Motor neuron (in vitro differentiated cells): ENCODE measurements at regions not wholly inside any gene's neighbourhood (a gene's known extent, or its start where the extent isn't known, plus 50 kb on each side); places are given as distances from the start of the nearest gene placed in this dataset.

ENCODE experiments used
- ATAC-seq, 8 experiments: fragments of 200-7000 bp; cut with Tn5 transposase; replicated peaks in 6 of 8; 2 replicates each; pipeline ENCODE4 v1.8.0; 2021; ENCODE audit warnings: mild to moderate bottlenecking in 8 of 8, moderate library complexity in 8 of 8
- H3K27ac ChIP-seq, 2 donors: fragments of 250-450 bp; sonication (Bioruptor Pico); 2 replicates each; pipeline ENCODE4 v1.9.0; 2021; ENCODE audit warnings: antibody characterized with exemption in 2 of 2, mild to moderate bottlenecking in 2 of 2, moderate library complexity in 1 of 2
- H3K4me1 ChIP-seq, 2 donors: fragments of 250-450 bp; sonication (Bioruptor Pico); replicated peaks in 1 of 2; 2 replicates each; pipeline ENCODE4 v1.6.1; 2021; ENCODE audit warnings: antibody characterized with exemption in 2 of 2, mild to moderate bottlenecking in 2 of 2, moderate library complexity in 1 of 2
- H3K4me3 ChIP-seq, 5 donors: fragments of 250-450 bp; sonication (Bioruptor Pico); 2 replicates each; pipeline ENCODE4 v1.9.0; 2021; ENCODE audit warnings: antibody characterized with exemption in 5 of 5, mild to moderate bottlenecking in 5 of 5, moderate library complexity in 4 of 5
- WGBS, 10 experiments: fragments of 450-650 bp; shearing (Covaris generic); methylation state at CpG; one replicate each; pipeline ENCODE4 v1.0.0; 2022; 5-methylcytosine and 5-hydroxymethylcytosine counted together
- in situ Hi-C, 9 experiments: fragments of 400-800 bp; cut with MboI; loops; one replicate each; pipeline ENCODE4 v1.15.0; 2021; ENCODE audit warnings: low sequenced_read_pairs in 9 of 9, low pct_unique_long_range_greater_than_20kb in 2 of 9; ENCODE audit not compliant: unreplicated experiment in 9 of 9

GRCh38 chr10:10946081-10946480, 71.6 kb upstream of the CELF2 start:
- H3K4me1 ChIP-seq, result peaks cover 0 to 13% of the 10 kb centered on the region in 2 donors
- ATAC-seq, result no peak
- 20 to 100% (median 80%) methylated on average over 1 of the region's 1 CpG; no CpG with 5 or more reads in 2 of the 10 experiments for WGBS, 10 experiments
- no peak overlapping the region for H3K27ac ChIP-seq
- in situ Hi-C loops, result no loop called here
- no peak overlapping the region for H3K4me3 ChIP-seq

- H3K27ac ChIP-seq, result no peak overlapping the region
- H3K4me3 ChIP-seq, result no peak overlapping the region
- WGBS, 10 experiments, result 20 to 84% (median 73%) methylated on average over 1 to 4 of the region's 4 CpGs; no CpG with 5 or more reads in 5 of the 10 experiments
- in situ Hi-C loops, result no loop called here
- ATAC-seq, result peak in 2 of 8 experiments; percentile 8 to 25
- H3K4me1 ChIP-seq, result peaks cover 0 to 13% of the 10 kb centered on the region in 2 donors
These were observed 70.9 kb upstream of the CELF2 start for GRCh38 chr10:10946801-10947200.

DNA sequence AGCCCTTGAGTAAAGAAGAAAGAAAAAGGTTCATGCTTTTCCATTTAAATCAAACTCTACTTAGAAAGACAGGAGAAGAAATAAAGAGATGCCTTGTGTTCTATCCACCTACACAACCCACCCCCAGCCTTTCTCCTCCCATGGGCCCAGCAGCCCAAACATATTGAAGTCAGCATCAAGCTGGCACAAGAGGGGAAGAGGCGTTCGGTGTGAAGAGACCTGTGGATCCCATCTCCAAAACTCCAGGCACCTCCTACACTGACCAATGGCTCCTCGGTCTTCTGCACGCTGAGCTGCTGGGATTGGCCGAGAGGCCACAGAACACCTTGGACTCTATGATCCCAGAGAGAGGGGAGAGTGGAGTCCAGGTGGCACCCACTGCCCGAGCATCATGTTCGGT, 66.0 kb upstream of the CELF2 start:
- WGBS, 10 experiments, result 40 to 94% (median 92%) methylated on average over 2 to 3 of the region's 7 CpGs; no CpG with 5 or more reads in 4 of the 10 experiments
- Histone ChIP-seq H3K4me3 (no peak overlapping the region), H3K4me1 (peaks cover 0 to 24% of the 10 kb centered on the region in 2 donors), H3K27ac (no peak overlapping the region)
- in situ Hi-C loops, result no loop called here
- ATAC-seq, result no peak

- ATAC-seq, result peak in 5 of 8 experiments; percentile 70 to 93 (median 78)
- WGBS, 10 experiments, result 17 to 62% (median 40%) methylated on average over 1 to 3 of the region's 3 CpGs; no CpG with 5 or more reads in 2 of the 10 experiments
- Histone ChIP-seq H3K4me3 (no peak overlapping the region), H3K27ac (no peak overlapping the region), H3K4me1 (peaks cover 0 to 19% of the 10 kb centered on the region in 2 donors)
- in situ Hi-C loops, result no loop called here
These were observed 64.9 kb upstream of the CELF2 start for GRCh38 chr10:10952800-10953199.

DNA sequence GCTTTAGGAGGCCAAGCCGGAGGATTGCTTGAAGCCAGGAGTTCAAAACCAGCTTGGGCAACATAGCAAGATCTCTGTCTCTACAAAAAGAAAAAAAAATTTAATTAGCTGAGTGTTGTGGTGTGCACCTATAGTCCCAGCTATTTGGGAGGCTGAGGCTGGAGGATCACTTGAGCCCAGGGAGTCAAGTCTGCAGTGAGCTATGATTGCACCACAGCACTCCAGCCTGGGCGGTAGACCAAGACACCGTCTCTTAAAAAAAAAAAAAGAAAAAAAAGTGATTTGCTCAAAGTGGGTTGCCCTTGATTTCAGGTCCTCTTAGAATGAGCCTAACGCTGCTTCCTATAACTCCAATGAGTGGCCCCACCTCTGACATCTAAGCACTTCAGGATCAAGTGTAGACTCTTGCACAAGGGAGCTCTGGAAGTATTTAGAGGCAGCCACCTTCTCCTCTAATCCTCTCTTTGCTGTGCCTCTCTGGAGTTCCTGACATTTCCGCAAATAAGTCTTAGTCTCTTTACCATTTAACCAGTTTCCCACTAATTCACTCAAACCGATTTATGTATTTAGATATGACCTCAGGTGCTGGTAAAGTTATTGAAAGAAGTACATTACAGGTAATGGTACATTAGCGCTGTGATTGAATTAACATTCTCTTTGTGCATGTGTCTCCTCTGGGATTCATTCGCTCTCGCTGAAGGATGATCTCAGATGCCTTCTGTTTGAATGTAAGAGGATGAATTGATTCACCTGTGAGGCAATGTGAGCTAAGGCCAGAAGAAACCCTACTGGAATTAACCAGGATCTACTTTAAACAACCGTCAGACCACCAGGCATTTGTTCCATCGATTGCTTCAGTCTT, 60.8 kb upstream of the CELF2 start:
- peak in 2 of 8 experiments; percentile 25 to 51 for ATAC-seq
- Histone ChIP-seq H3K4me3 (no peak overlapping the region), H3K27ac (no peak overlapping the region), H3K4me1 (peaks cover 5 to 17% of the 10 kb centered on the region in 2 donors)
- WGBS, 10 experiments, result 61 to 96% (median 84%) methylated on average over 4 to 11 of the region's 11 CpGs
- in situ Hi-C loops, result no loop called here

DNA sequence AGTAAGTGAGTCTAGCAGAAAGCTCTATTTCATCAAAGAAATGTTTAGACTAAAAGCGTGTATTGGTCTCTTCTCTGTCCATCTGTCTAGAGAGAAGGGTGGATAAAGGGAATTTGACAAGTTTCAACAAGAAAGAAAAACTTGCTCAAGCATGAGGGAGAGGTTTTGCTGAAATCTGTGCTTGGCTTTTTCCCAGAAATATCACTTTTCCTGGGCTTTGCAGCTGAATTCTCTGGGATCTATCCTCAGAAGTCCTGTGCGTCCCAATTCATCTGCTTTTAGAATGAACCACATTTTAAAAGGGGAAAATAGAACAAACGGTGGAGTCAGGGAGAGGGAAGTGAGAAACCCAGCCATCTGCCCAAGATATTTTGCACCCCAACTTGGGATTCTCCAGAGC, 59.6 kb upstream of the CELF2 start:
- H3K4me1 ChIP-seq, result peaks cover 5 to 9% of the 10 kb centered on the region in 2 donors
- H3K27ac ChIP-seq, result no peak overlapping the region
- no peak overlapping the region for H3K4me3 ChIP-seq
- no peak for ATAC-seq
- WGBS, 10 experiments, result 14 to 100% (median 80%) methylated on average over 1 to 3 of the region's 3 CpGs; no CpG with 5 or more reads in 1 of the 10 experiments
- in situ Hi-C loops, result no loop called here

DNA sequence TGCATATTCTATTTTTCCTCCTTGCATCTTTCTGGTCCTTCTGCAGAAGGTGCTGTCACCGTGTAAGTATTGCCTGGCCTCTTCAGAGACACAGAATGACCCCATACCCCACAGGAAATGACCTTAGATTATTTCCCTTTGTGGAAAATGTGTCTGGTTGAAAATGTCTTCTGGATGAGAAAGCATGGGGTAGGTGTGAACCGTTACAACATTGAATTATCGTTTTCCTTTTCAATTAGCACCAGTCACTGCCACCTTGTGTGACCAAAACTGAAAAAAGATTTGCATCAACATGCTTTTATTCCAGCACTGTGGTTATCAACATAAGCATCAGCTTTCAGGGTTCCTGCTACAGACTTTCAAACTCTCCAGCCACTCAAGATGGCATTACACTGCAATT, 58.0 kb upstream of the CELF2 start:
- H3K27ac ChIP-seq, result no peak overlapping the region
- in situ Hi-C loops, result no loop called here
- H3K4me1 ChIP-seq, result peaks cover 5% of the 10 kb centered on the region in 2 donors
- no peak overlapping the region for H3K4me3 ChIP-seq
- ATAC-seq, result no peak
- WGBS, 10 experiments, result 10 to 100% (median 82%) methylated on average over 1 to 3 of the region's 3 CpGs; no CpG with 5 or more reads in 2 of the 10 experiments

- H3K27ac ChIP-seq, result no peak overlapping the region
- H3K4me1 ChIP-seq, result peaks cover 5% of the 10 kb centered on the region in 2 donors
- ATAC-seq, result no peak
- WGBS, 10 experiments, result 72 to 100% (median 88%) methylated on average over 2 to 6 of the region's 6 CpGs; no CpG with 5 or more reads in 1 of the 10 experiments
- no peak overlapping the region for H3K4me3 ChIP-seq
- in situ Hi-C loops, result no loop called here
These were observed 57.1 kb upstream of the CELF2 start for GRCh38 chr10:10960534-10960933.

- 43 to 100% (median 100%) methylated on average over 1 of the region's 1 CpG; no CpG with 5 or more reads in 3 of the 10 experiments for WGBS, 10 experiments
- no peak for ATAC-seq
- Histone ChIP-seq H3K4me3 (no peak overlapping the region), H3K27ac (no peak overlapping the region), H3K4me1 (peaks cover 5% of the 10 kb centered on the region in 2 donors)
- in situ Hi-C loops, result no loop called here
These were observed 56.6 kb upstream of the CELF2 start for GRCh38 chr10:10961072-10961471.

DNA sequence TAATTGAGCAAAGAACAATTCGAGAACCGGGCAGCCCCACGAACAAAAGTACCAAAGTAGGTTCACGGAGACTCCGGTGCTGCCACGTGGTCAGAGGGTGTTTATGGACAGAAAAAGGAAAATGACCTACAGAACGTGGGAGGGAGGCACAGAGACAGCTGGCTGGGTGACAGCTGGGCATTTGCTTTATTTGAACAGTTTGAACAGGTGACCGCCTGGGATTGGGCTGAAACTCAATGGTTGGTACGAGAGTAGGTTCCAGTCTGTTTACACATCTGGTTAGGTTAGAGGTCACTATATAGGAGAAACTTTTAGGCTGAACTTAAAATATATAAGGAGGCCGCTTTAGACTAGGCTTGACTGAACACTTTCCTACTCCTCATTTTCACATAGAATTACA, 50.6 kb upstream of the CELF2 start:
- Histone ChIP-seq H3K4me3 (no peak overlapping the region), H3K27ac (no peak overlapping the region), H3K4me1 (no peaks in the 10 kb centered on the region)
- in situ Hi-C loops, result no loop called here
- 32 to 100% (median 72%) methylated on average over 1 to 10 of the region's 10 CpGs for WGBS, 10 experiments
- no peak for ATAC-seq

DNA sequence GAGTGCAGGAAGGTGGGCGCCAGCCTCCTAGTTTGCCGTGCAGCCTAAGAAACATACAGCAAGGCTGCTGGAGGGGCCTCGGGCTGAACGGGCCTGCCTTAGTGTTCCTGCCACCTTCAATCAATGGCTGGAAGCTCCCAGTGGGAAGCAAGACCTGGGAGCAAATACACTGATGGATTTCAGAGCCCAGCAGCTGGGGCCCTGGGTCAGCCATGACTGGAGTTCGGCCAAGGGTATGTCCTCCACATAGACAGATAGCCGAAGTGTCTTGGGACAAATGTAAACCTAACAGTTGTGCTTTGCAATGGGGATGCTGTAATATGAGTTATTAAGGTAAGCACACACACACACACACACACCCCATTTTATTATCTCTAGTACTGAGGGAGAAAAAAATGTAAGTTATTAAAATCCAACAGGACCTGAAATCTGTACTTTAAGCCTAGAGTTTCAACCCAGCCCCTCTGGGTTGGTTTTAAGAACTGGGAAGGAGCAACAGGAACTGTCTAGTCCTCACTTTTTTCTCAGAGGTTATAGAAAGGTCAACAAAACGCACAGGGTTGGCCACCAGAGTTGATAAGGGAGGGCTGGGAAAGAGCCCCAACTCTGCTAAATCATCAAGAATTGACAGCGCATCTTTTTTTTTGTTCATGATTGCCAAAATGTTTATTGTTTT, 50.0 kb upstream of the CELF2 start:
- Histone ChIP-seq H3K4me3 (no peak overlapping the region), H3K4me1 (no peaks in the 10 kb centered on the region), H3K27ac (no peak overlapping the region)
- 30 to 100% (median 54%) methylated on average over 1 to 6 of the region's 8 CpGs; no CpG with 5 or more reads in 1 of the 10 experiments for WGBS, 10 experiments
- in situ Hi-C loops, result no loop called here
- peak in 3 of 8 experiments; percentile 47 to 65 (median 57) for ATAC-seq
